A172 (cell line): ENCODE measurements at regions not wholly inside any gene's neighbourhood (a gene's known extent, or its start where the extent isn't known, plus 50 kb on each side); places are given as distances from the start of the nearest gene placed in this dataset.

Experiments used
- DNase-seq: peaks from one replicate; pipeline ENCODE4 v3.0.0-alpha.2; 2015; ENCODE audit warnings: low spot score

- no peak for DNase-seq
These were observed 175.7 kb downstream of the DLL1 start for GRCh38 chr6:170114956-170115855.

- no peak for DNase-seq
These were observed 176.5 kb downstream of the DLL1 start for GRCh38 chr6:170114187-170114945.

GRCh38 chr6:170113141-170113540, 177.7 kb downstream of the DLL1 start:
- no peak for DNase-seq

- no peak for DNase-seq
These were observed 178.4 kb downstream of the DLL1 start for GRCh38 chr6:170112583-170112860.

GRCh38 chr6:170111816-170112582, 178.9 kb downstream of the DLL1 start:
- no peak for DNase-seq

GRCh38 chr6:170111141-170111664, 179.7 kb downstream of the DLL1 start:
- no peak for DNase-seq

- no peak for DNase-seq
These were observed 180.4 kb downstream of the DLL1 start for GRCh38 chr6:170110201-170111140.

GRCh38 chr6:170108890-170109587, 181.8 kb downstream of the DLL1 start:
- no peak for DNase-seq

- no peak for DNase-seq
These were observed 182.4 kb downstream of the DLL1 start for GRCh38 chr6:170108456-170108855.

GRCh38 chr6:170107606-170108222, 183.2 kb downstream of the DLL1 start:
- no peak for DNase-seq

GRCh38 chr6:170106906-170107525, 183.9 kb downstream of the DLL1 start:
- no peak for DNase-seq

- DNase-seq, result no peak
These were observed 188.0 kb downstream of the DLL1 start for GRCh38 chr6:170102582-170103481.

GRCh38 chr6:170102038-170102437, 188.8 kb downstream of the DLL1 start:
- no peak for DNase-seq

- no peak for DNase-seq
These were observed 189.4 kb downstream of the DLL1 start for GRCh38 chr6:170101281-170102035.

GRCh38 chr6:170100046-170100445, 190.8 kb downstream of the DLL1 start:
- no peak for DNase-seq

- no peak for DNase-seq
These were observed 191.5 kb downstream of the DLL1 start for GRCh38 chr6:170099387-170099786.

GRCh38 chr6:170098428-170099170, 192.3 kb downstream of the DLL1 start:
- no peak for DNase-seq
